Right lobe of liver (tissue), 6 donors: ENCODE measurements at regions not wholly inside any gene's neighbourhood (a gene's known extent, or its start where the extent isn't known, plus 50 kb on each side); places are given as distances from the start of the nearest gene placed in this dataset.

ENCODE experiments used
- ATAC-seq, 4 donors: fragments of 200-7000 bp; cut with Tn5 transposase; one replicate each; pipeline ENCODE4 v1.9.1; 2020; ENCODE audit warnings: mild to moderate bottlenecking in 4 of 4, moderate library complexity in 4 of 4
- DNase-seq, 3 donors: peaks; one replicate each; pipeline ENCODE4 v3.0.0-alpha.2; 2020
- H3K27ac ChIP-seq, 3 donors: fragments of 200-600 bp; one replicate each; pipeline ENCODE4 v1.8.0; 2022
- H3K27me3 ChIP-seq, 2 donors: fragments of 200-600 bp; one replicate each; pipeline ENCODE4 v1.8.0; 2022
- H3K36me3 ChIP-seq, 4 donors: fragments of 200-600 bp; sonication (generic) in 1 of 4; one replicate each; pipeline versions ENCODE4 v1.5.1 to v1.8.0; 2017 to 2022; ENCODE audit warnings: control low read depth in 1 of 4
- H3K4me1 ChIP-seq, 4 donors: fragments of 200-600 bp; sonication (generic) in 1 of 4; one replicate each; pipeline versions ENCODE4 v1.5.1 to v1.8.0; 2017 to 2022; ENCODE audit warnings: control low read depth in 1 of 4
- H3K4me3 ChIP-seq, 3 donors: fragments of 200-600 bp; one replicate each; pipeline ENCODE4 v1.8.0; 2022
- H3K9me3 ChIP-seq, 4 donors: fragments of 200-600 bp; sonication (generic) in 1 of 4; one replicate each; pipeline versions ENCODE4 v1.5.1 to v1.8.0; 2017 to 2022; ENCODE audit warnings: control low read depth in 1 of 4
- POLR2A ChIP-seq: fragments of 450-650 bp; IDR thresholded peaks from one replicate; pipeline ENCODE4 v1.6.1; 2017; ENCODE audit warnings: antibody characterized with exemption, mild to moderate bottlenecking
- WGBS: methylation state at CpG from one replicate; pipeline ENCODE4 v1.1.6; 2018; ENCODE audit warnings: low coverage, low lambda C conversion rate; ENCODE audit not compliant: insufficient coverage; ENCODE audit errors: missing lambda C conversion rate; 5-methylcytosine and 5-hydroxymethylcytosine counted together
- intact Hi-C, 2 donors: fragments of 100-400 bp; cut with DNase I; formaldehyde crosslinking; loops; one replicate each; pipeline versions ENCODE4 v1.11.2 to v1.14.1; 2022
- TF ChIP-seq, protein P1 (sequence below), 4 donors: fragments of 200-600 bp in 3 of 4; fragments of 450-650 bp in 1 of 4; IDR thresholded peaks; one replicate each; pipeline versions ENCODE4 v1.5.1 to v1.8.0; 2016 to 2022; ENCODE audit warnings: antibody characterized with exemption in 4 of 4, mild to moderate bottlenecking in 2 of 4
- donor health status: DM: no; HTN: yes; CAD: no.
- donor health status: DM: no; HTN: no; CAD: no.
- donor health status: DM: no; HTN: no; CAD: no.
- donor health status: DM: no; HTN: yes; CAD: no.
- donor health status: DM: no; HTN: yes; CAD: no.

DNA sequence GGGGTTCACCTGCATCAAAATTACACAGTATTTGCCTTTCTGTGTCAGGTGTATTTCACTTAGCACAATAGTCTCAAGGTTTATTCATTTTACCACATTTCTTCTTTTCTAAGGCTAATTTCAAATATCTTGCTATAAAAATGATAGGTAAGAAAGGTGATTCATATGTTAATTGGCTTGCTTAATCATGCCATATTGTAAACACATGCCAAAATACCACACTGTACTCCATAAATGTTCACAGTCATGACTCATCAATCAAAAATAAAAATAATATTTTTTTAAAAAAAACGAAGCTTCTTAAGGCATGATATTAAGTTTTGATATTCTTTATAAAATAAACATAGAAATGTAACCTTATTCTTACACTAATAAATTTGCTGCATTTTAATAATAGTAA is 947.1 kb downstream of the GRM8 start:
- H3K4me1 ChIP-seq = no peaks in the 10 kb centered on the region
- ATAC-seq (no peak), DNase-seq (no peak)
- no peak for TF ChIP-seq POLR2A
- TF ChIP-seq, protein P1, sequence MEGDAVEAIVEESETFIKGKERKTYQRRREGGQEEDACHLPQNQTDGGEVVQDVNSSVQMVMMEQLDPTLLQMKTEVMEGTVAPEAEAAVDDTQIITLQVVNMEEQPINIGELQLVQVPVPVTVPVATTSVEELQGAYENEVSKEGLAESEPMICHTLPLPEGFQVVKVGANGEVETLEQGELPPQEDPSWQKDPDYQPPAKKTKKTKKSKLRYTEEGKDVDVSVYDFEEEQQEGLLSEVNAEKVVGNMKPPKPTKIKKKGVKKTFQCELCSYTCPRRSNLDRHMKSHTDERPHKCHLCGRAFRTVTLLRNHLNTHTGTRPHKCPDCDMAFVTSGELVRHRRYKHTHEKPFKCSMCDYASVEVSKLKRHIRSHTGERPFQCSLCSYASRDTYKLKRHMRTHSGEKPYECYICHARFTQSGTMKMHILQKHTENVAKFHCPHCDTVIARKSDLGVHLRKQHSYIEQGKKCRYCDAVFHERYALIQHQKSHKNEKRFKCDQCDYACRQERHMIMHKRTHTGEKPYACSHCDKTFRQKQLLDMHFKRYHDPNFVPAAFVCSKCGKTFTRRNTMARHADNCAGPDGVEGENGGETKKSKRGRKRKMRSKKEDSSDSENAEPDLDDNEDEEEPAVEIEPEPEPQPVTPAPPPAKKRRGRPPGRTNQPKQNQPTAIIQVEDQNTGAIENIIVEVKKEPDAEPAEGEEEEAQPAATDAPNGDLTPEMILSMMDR (IDR thresholded peaks at IDR 0.05) = no peak
- H3K9me3 ChIP-seq = no peaks in the 10 kb centered on the region
- no peaks in the 10 kb centered on the region for H3K27me3 ChIP-seq
- no peak overlapping the region for H3K27ac ChIP-seq
- H3K36me3 ChIP-seq = no peaks in the 10 kb centered on the region
- intact Hi-C loops = no loop called here
- H3K4me3 ChIP-seq = no peak overlapping the region
- 39% methylated on average over 1 of the region's 1 CpG for WGBS

DNA sequence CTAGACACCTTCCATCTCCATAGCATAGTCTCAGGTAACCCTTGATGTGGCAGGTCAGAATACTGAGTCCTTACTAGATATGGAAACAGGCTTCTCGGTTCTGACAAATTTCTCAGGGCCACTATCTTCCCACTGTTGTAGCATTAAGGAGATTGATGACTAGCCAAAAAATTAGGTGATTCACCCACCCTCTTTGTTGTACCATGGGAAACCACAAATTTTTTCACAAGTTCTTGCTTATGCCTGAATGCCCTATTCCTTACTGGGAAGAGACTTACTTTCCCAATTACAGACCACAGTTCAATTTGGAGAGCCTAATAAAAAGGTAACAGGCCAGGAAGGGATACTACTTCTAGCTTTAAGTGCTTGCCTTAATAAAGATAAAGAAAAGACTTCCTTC is 948.8 kb downstream of the GRM8 start:
- Histone ChIP-seq H3K4me1 (no peaks in the 10 kb centered on the region), H3K27ac (no peak overlapping the region), H3K9me3 (no peaks in the 10 kb centered on the region), H3K27me3 (no peaks in the 10 kb centered on the region), H3K36me3 (no peaks in the 10 kb centered on the region), H3K4me3 (no peak overlapping the region)
- no peak for TF ChIP-seq POLR2A
- TF ChIP-seq, protein P1 (IDR thresholded peaks at IDR 0.05) = no peak
- ATAC-seq = no peak
- intact Hi-C loops = no loop called here
- DNase-seq = no peak
- 75% methylated on average over 1 of the region's 1 CpG for WGBS

DNA sequence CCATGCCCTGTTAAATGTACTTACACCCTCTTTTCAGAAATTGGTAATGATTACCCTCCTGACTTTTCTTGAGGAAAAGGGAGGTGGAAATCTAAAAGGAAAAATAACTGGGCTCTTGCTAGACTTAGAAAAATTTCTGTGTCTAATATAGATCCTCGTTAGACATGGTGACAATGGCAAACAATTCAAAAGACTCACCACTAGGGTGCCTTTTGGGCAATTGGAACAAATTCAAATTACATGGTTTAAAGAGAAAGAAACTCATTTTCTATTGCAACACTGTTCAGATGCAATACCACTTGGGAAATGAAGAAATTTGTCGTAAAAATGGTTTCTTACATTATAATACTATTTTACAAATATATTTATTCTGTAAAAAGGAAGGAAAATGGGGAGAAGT is 950.1 kb downstream of the GRM8 start:
- no peaks in the 10 kb centered on the region for H3K9me3 ChIP-seq
- no peaks in the 10 kb centered on the region for H3K36me3 ChIP-seq
- no peak overlapping the region for H3K4me3 ChIP-seq
- H3K4me1 ChIP-seq = no peaks in the 10 kb centered on the region
- ATAC-seq = no peak
- no peak overlapping the region for H3K27ac ChIP-seq
- DNase-seq = no peak
- no peaks in the 10 kb centered on the region for H3K27me3 ChIP-seq
- intact Hi-C loops = no loop called here
- WGBS = 40% methylated on average over 2 of the region's 2 CpGs
- TF ChIP-seq, protein P1 (IDR thresholded peaks at IDR 0.05) = peak in 3 of 4 donors; percentile 16 to 18 (median 17)
- no peak for TF ChIP-seq POLR2A

DNA sequence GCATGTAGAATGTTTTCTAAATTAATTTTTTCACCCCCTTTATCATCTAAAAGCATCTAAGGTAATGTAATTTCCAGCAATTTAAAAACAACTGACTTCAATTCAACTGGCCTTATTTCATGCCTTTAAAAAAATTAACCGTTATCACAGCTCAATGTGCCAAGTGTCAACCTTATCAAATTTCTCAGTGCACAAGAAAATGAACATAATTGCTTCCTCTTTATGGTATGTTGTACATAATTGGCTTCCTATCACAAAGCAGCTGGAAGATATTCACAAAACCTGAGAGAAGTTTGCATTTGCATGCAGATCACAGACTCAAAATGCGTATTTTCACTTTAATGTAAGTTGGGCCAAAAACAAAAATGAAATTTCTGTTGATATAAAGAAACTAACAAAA is 966.4 kb downstream of the GRM8 start:
- no peaks in the 10 kb centered on the region for H3K27me3 ChIP-seq
- 29% methylated on average over 2 of the region's 2 CpGs for WGBS
- H3K36me3 ChIP-seq = no peaks in the 10 kb centered on the region
- no peak overlapping the region for H3K27ac ChIP-seq
- intact Hi-C loops = no loop called here
- no peak overlapping the region for H3K4me3 ChIP-seq
- no peaks in the 10 kb centered on the region for H3K4me1 ChIP-seq
- DNase-seq = no peak
- H3K9me3 ChIP-seq = no peaks in the 10 kb centered on the region
- ATAC-seq = no peak
- TF ChIP-seq, protein P1 (IDR thresholded peaks at IDR 0.05) = no peak
- no peak for TF ChIP-seq POLR2A

DNA sequence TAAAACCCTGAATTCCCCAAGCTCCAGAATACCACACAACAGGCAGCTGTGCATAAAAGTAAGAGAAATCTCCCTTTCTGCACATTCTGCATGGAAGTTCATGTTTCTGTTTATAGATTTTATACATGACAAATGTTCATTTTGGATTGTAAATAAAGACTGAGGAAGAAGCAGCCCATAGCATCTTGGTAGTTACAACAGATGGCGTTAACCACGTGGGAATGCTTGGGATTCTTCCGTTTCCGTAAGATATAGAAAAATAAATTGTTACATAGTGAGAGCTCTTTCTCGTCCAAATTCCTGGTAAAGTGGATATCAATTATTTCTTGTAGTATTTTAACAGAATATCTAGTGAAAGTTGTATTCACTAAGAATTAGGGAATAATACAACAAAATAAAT is 1016.5 kb downstream of the GRM8 start:
- DNase-seq = no peak
- H3K27ac ChIP-seq = no peak overlapping the region
- H3K36me3 ChIP-seq = no peaks in the 10 kb centered on the region
- WGBS = 49% methylated on average over 5 of the region's 5 CpGs
- no peak overlapping the region for H3K4me3 ChIP-seq
- no peak for TF ChIP-seq POLR2A
- TF ChIP-seq, protein P1 (IDR thresholded peaks at IDR 0.05) = no peak
- ATAC-seq = no peak
- H3K9me3 ChIP-seq = no peaks in the 10 kb centered on the region
- intact Hi-C loops = no loop called here
- no peaks in the 10 kb centered on the region for H3K27me3 ChIP-seq
- H3K4me1 ChIP-seq = no peaks in the 10 kb centered on the region
